B cell (primary cell): ENCODE measurements at regions not wholly inside any gene's neighbourhood (a gene's known extent, or its start where the extent isn't known, plus 50 kb on each side); places are given as distances from the start of the nearest gene placed in this dataset.

ENCODE experiments used
- CTCF ChIP-seq: fragments of 200-600 bp; IDR thresholded peaks from one replicate; pipeline ENCODE4 v1.8.0; 2022; ENCODE audit warnings: antibody characterized with exemption, mild to moderate bottlenecking
- EZH2 ChIP-seq: IDR thresholded peaks from 2 replicates; pipeline ENCODE4 v1.6.1; 2012; ENCODE audit warnings: borderline replicate concordance, low read depth, mild to moderate bottlenecking, moderate library complexity, low read length; ENCODE audit not compliant: insufficient read depth, poor library complexity, severe bottlenecking

DNA sequence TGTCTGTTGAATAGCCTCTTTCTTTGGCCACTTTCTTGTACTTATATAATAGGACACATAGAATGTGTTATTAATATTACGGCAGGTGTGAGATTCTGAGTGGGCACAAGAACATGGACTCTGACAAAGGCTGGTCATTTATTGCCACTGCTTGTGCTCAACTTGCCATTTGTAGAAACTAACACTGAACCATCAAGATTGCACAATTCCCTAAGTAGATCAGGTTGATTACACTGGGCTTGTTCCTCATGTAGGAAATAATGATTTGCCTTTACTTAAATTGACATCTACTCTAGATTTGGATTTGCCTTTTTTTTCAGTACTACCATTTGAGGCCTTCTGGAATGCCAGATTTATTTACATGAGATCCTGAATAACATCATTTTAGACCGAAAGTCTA is 342.7 kb upstream of the CWC22 start:
- TF ChIP-seq CTCF: no peak
- TF ChIP-seq EZH2: no peak
